ENCODE measurements at regions not wholly inside any gene's neighbourhood (a gene's known extent, or its start where the extent isn't known, plus 50 kb on each side); places are given as distances from the start of the nearest gene placed in this dataset.

GRCh38 chr6:87902383-87902782 is 145.3 kb upstream of the SPACA1 start:
- Histone ChIP-seq H3K27me3 (ENCODE audit: insufficient read depth, low read length, poor library complexity) (peaks cover 16% of the 10 kb centered on the region), H3K4me1 (ENCODE audit: insufficient read depth, low read length) (peaks cover 7% of the 10 kb centered on the region)

GRCh38 chr6:87901613-87902012 is 146.0 kb upstream of the SPACA1 start:
- no peak for TF ChIP-seq EZH2 (IDR thresholded peaks at IDR 0.05; ENCODE audit: borderline replicate concordance, low read depth, low read length, severe bottlenecking)
- TF ChIP-seq CTCF (IDR thresholded peaks at IDR 0.05; ENCODE audit: borderline replicate concordance, extremely low read depth, low read length, poor library complexity, severe bottlenecking), result no peak
- H2AFZ ChIP-seq (ENCODE audit: low read depth, low read length), result no peak overlapping the region

More at GRCh38 chr6:87902383-87902782, 145.3 kb upstream of the SPACA1 start:
- TF ChIP-seq CTCF (IDR thresholded peaks at IDR 0.05; ENCODE audit: borderline replicate concordance, extremely low read depth, low read length, poor library complexity, severe bottlenecking) (no peak), EZH2 (IDR thresholded peaks at IDR 0.05; ENCODE audit: borderline replicate concordance, low read depth, low read length, severe bottlenecking) (no peak)
- no peaks in the 10 kb centered on the region for H3K79me2 ChIP-seq (ENCODE audit: insufficient read depth, low read length)
- peaks cover under 1% of the 10 kb centered on the region; the same call in 1 of the 2 replicates for H4K20me1 ChIP-seq (ENCODE audit: insufficient read depth, low read length)
- no peaks in the 10 kb centered on the region for H3K9me3 ChIP-seq (ENCODE audit: insufficient read depth, low read length, severe bottlenecking)
- DNase-seq (no peak), ATAC-seq (ENCODE audit: insufficient read depth, low read depth) (no peak)
- H3K4me2 ChIP-seq (ENCODE audit: insufficient read depth, low read length), result no peak overlapping the region
- H3K27ac ChIP-seq (ENCODE audit: low read length), result no peak overlapping the region
- H3K9ac ChIP-seq (ENCODE audit: low read depth, low read length), result no peak overlapping the region
- H3K36me3 ChIP-seq (ENCODE audit: insufficient read depth, low read length), result no peaks in the 10 kb centered on the region
- no peak overlapping the region for H2AFZ ChIP-seq (ENCODE audit: low read depth, low read length)
- no peak overlapping the region for H3K4me3 ChIP-seq (ENCODE audit: low read depth in 1 of 2, low read length in 2 of 2)

GRCh38 chr6:87900160-87900698 is 147.4 kb upstream of the SPACA1 start:
- no peak for TF ChIP-seq CTCF (IDR thresholded peaks at IDR 0.05; ENCODE audit: borderline replicate concordance, extremely low read depth, low read length, poor library complexity, severe bottlenecking)
- no peak for TF ChIP-seq EZH2 (IDR thresholded peaks at IDR 0.05; ENCODE audit: borderline replicate concordance, low read depth, low read length, severe bottlenecking)
- Histone ChIP-seq H3K9me3 (ENCODE audit: insufficient read depth, low read length, severe bottlenecking) (no peaks in the 10 kb centered on the region), H3K27ac (ENCODE audit: low read length) (no peak overlapping the region), H3K4me3 (ENCODE audit: low read depth in 1 of 2, low read length in 2 of 2) (no peak overlapping the region), H3K9ac (ENCODE audit: low read depth, low read length) (no peak overlapping the region), H3K4me2 (ENCODE audit: insufficient read depth, low read length) (no peak overlapping the region), H3K4me1 (ENCODE audit: insufficient read depth, low read length) (no peaks in the 10 kb centered on the region), H3K27me3 (ENCODE audit: insufficient read depth, low read length, poor library complexity) (peaks cover 13% of the 10 kb centered on the region), H2AFZ (ENCODE audit: low read depth, low read length) (no peak overlapping the region), H3K36me3 (ENCODE audit: insufficient read depth, low read length) (no peaks in the 10 kb centered on the region), H3K79me2 (ENCODE audit: insufficient read depth, low read length) (no peaks in the 10 kb centered on the region), H4K20me1 (ENCODE audit: insufficient read depth, low read length) (no peaks in the 10 kb centered on the region)
- DNase-seq (no peak), ATAC-seq (ENCODE audit: insufficient read depth, low read depth) (no peak)

More at GRCh38 chr6:87901613-87902012, 146.0 kb upstream of the SPACA1 start:
- no peaks in the 10 kb centered on the region for H4K20me1 ChIP-seq (ENCODE audit: insufficient read depth, low read length)
- DNase-seq, result no peak
- no peak overlapping the region for H3K4me2 ChIP-seq (ENCODE audit: insufficient read depth, low read length)
- H3K9ac ChIP-seq (ENCODE audit: low read depth, low read length), result no peak overlapping the region
- H3K9me3 ChIP-seq (ENCODE audit: insufficient read depth, low read length, severe bottlenecking), result no peaks in the 10 kb centered on the region
- H3K4me3 ChIP-seq (ENCODE audit: low read depth in 1 of 2, low read length in 2 of 2), result no peak overlapping the region
- H3K79me2 ChIP-seq (ENCODE audit: insufficient read depth, low read length), result no peaks in the 10 kb centered on the region
- no peak for ATAC-seq (ENCODE audit: insufficient read depth, low read depth)
- H3K36me3 ChIP-seq (ENCODE audit: insufficient read depth, low read length), result no peaks in the 10 kb centered on the region
- peaks cover 16% of the 10 kb centered on the region for H3K27me3 ChIP-seq (ENCODE audit: insufficient read depth, low read length, poor library complexity)
- no peak overlapping the region for H3K27ac ChIP-seq (ENCODE audit: low read length)
- no peaks in the 10 kb centered on the region for H3K4me1 ChIP-seq (ENCODE audit: insufficient read depth, low read length)

Measured in DND-41 (cell line).